SKM-1 treated with dmso at 0.1 percent for 144 hours (cell line): ENCODE measurements at regions not wholly inside any gene's neighbourhood (a gene's known extent, or its start where the extent isn't known, plus 50 kb on each side); places are given as distances from the start of the nearest gene placed in this dataset.

Experiments used
- DNase-seq: peaks from one replicate; lab custom pipeline; 2025; ENCODE audit not compliant: unreplicated experiment; lab: John Stamatoyannopoulos, UW

GRCh38 chr13:106302843-106303242, 232.6 kb downstream of the EFNB2 start:
- DNase-seq = no peak

GRCh38 chr13:106302011-106302410, 233.5 kb downstream of the EFNB2 start:
- no peak for DNase-seq

- DNase-seq = no peak
These were observed 235.8 kb downstream of the EFNB2 start for GRCh38 chr13:106299621-106300020.

GRCh38 chr13:106297283-106297682, 238.2 kb downstream of the EFNB2 start:
- no peak for DNase-seq

- no peak for DNase-seq
These were observed 238.7 kb downstream of the EFNB2 start for GRCh38 chr13:106296723-106297122.

- no peak for DNase-seq
These were observed 239.5 kb downstream of the EFNB2 start for GRCh38 chr13:106295971-106296370.

GRCh38 chr13:106291006-106291405, 244.5 kb downstream of the EFNB2 start:
- DNase-seq = no peak

- DNase-seq = no peak
These were observed 248.1 kb downstream of the EFNB2 start for GRCh38 chr13:106287351-106287750.

- DNase-seq = no peak
These were observed 248.7 kb downstream of the EFNB2 start for GRCh38 chr13:106286811-106287210.

GRCh38 chr13:106284358-106284757, 251.1 kb downstream of the EFNB2 start:
- no peak for DNase-seq

- no peak for DNase-seq
These were observed 254.0 kb downstream of the EFNB2 start for GRCh38 chr13:106281426-106281825.

GRCh38 chr13:106277484-106278154, 257.8 kb downstream of the EFNB2 start:
- DNase-seq = no peak

- DNase-seq = no peak
These were observed 258.6 kb downstream of the EFNB2 start for GRCh38 chr13:106276876-106277275.

- no peak for DNase-seq
These were observed 259.9 kb downstream of the EFNB2 start for GRCh38 chr13:106275446-106276032.

- DNase-seq = no peak
These were observed 260.8 kb downstream of the EFNB2 start for GRCh38 chr13:106274551-106275203.

- DNase-seq = no peak
These were observed 271.7 kb downstream of the EFNB2 start for GRCh38 chr13:106263801-106264200.

GRCh38 chr13:106262886-106263285, 272.6 kb downstream of the EFNB2 start:
- DNase-seq = no peak

GRCh38 chr13:106261450-106261849, 274.0 kb downstream of the EFNB2 start:
- no peak for DNase-seq

GRCh38 chr13:106260352-106260751, 275.1 kb downstream of the EFNB2 start:
- no peak for DNase-seq

- DNase-seq = no peak
These were observed 275.5 kb downstream of the EFNB2 start for GRCh38 chr13:106259928-106260327.

- DNase-seq = no peak
These were observed 288.7 kb downstream of the EFNB2 start for GRCh38 chr13:106246666-106247188.

- DNase-seq = no peak
These were observed 289.2 kb downstream of the EFNB2 start for GRCh38 chr13:106246242-106246641.
